Epithelial cell of proximal tubule (primary cell): ENCODE measurements at regions not wholly inside any gene's neighbourhood (a gene's known extent, or its start where the extent isn't known, plus 50 kb on each side); places are given as distances from the start of the nearest gene placed in this dataset.

Experiments used
- DNase-seq: peaks from one replicate; pipeline ENCODE4 v3.0.0-alpha.2; 2011; ENCODE audit warnings: low read depth
- H3K4me3 ChIP-seq: 2 replicates; pipeline ENCODE4 v1.5.1; 2011; ENCODE audit warnings: low read depth, mild to moderate bottlenecking, low read length
- CTCF ChIP-seq: conservative IDR thresholded peaks from 2 replicates; pipeline ENCODE4 v1.5.1; 2012; ENCODE audit warnings: low read depth, mild to moderate bottlenecking, low read length

- H3K4me3 ChIP-seq: no peak overlapping the region
- no peak for TF ChIP-seq CTCF
- DNase-seq: no peak
Measured at GRCh38 chr11:128331317-128331716, 256.0 kb downstream of the ETS1 start.

GRCh38 chr11:128330203-128330602 lies 257.2 kb downstream of the ETS1 start:
- no peak for DNase-seq
- no peak for TF ChIP-seq CTCF
- no peak overlapping the region for H3K4me3 ChIP-seq

GRCh38 chr11:128328955-128329551 lies 258.3 kb downstream of the ETS1 start:
- no peak for TF ChIP-seq CTCF
- DNase-seq: no peak

GRCh38 chr11:128327274-128327673 lies 260.1 kb downstream of the ETS1 start:
- no peak for DNase-seq
- no peak for TF ChIP-seq CTCF
- H3K4me3 ChIP-seq: no peak overlapping the region

More at GRCh38 chr11:128328955-128329551, 258.3 kb downstream of the ETS1 start:
- H3K4me3 ChIP-seq: no peak overlapping the region

GRCh38 chr11:128326791-128327190 lies 260.6 kb downstream of the ETS1 start:
- no peak for DNase-seq
- no peak overlapping the region for H3K4me3 ChIP-seq
- TF ChIP-seq CTCF: no peak

GRCh38 chr11:128324531-128325141 lies 262.7 kb downstream of the ETS1 start:
- no peak for DNase-seq
- TF ChIP-seq CTCF: no peak
- no peak overlapping the region for H3K4me3 ChIP-seq

GRCh38 chr11:128324051-128324481 lies 263.3 kb downstream of the ETS1 start:
- DNase-seq: no peak
- no peak for TF ChIP-seq CTCF
- no peak overlapping the region for H3K4me3 ChIP-seq
